Caco-2 (cell line): ENCODE measurements at regions not wholly inside any gene's neighbourhood (a gene's known extent, or its start where the extent isn't known, plus 50 kb on each side); places are given as distances from the start of the nearest gene placed in this dataset.

ENCODE experiments used
- BruUV-seq: library from RNA; stranded (reverse); fragments of 400-500 nt; replicated peaks from 2 replicates; lab custom pipeline; 2021; lab: Mats Ljungman, UMichigan
- CTCF ChIA-PET: fragments of 300-600 bp; sonication (Branson Sonifier 250); formaldehyde crosslinking; loops from one replicate; lab custom pipeline; 2022; ENCODE audit warnings: antibody characterized with exemption; lab: Charles Lee
- POLR2A ChIA-PET: fragments of 300-600 bp; sonication (Branson Sonifier 250); formaldehyde crosslinking; loops from one replicate; lab custom pipeline; 2022; ENCODE audit warnings: antibody characterized with exemption; lab: Charles Lee
- DNase-seq, 2 experiments: peaks; one replicate each; pipeline versions ENCODE4 v3.0.0 to v3.0.0-alpha.2; 2020 to 2022
- H3K27me3 ChIP-seq: replicated peaks from 2 replicates; pipeline ENCODE4 v1.6.0; 2011; ENCODE audit warnings: low read length; ENCODE audit not compliant: control insufficient read depth, insufficient read depth
- H3K36me3 ChIP-seq: 2 replicates; pipeline ENCODE4 v1.5.1; 2011; ENCODE audit warnings: low read length; ENCODE audit not compliant: control insufficient read depth, insufficient read depth
- H3K4me1 ChIP-seq: fragments of 250-450 bp; sonication (Bioruptor Pico); 2 replicates; pipeline ENCODE4 v1.5.1; 2020; ENCODE audit warnings: mild to moderate bottlenecking
- H3K4me3 ChIP-seq: 2 replicates; pipeline ENCODE4 v1.5.1; 2011; ENCODE audit warnings: low read depth, mild to moderate bottlenecking, control low read depth, low read length
- H3K9me3 ChIP-seq: fragments of 250-450 bp; sonication (Bioruptor Pico); 2 replicates; pipeline ENCODE4 v1.5.1; 2020; ENCODE audit warnings: mild to moderate bottlenecking, moderate library complexity
- H3K27ac Mint-ChIP-seq: one replicate; pipeline ENCODE4 v1.8.0; 2022; ENCODE audit warnings: mixed read lengths; ENCODE audit not compliant: unreplicated experiment
- H3K27me3 Mint-ChIP-seq: one replicate; pipeline ENCODE4 v1.8.0; 2022; ENCODE audit warnings: mixed read lengths; ENCODE audit not compliant: insufficient read depth, unreplicated experiment
- H3K36me3 Mint-ChIP-seq: one replicate; pipeline ENCODE4 v1.8.0; 2022; ENCODE audit warnings: mild to moderate bottlenecking, mixed read lengths; ENCODE audit not compliant: insufficient read depth, unreplicated experiment
- H3K4me1 Mint-ChIP-seq: one replicate; pipeline ENCODE4 v1.8.0; 2022; ENCODE audit warnings: low read depth, mixed read lengths; ENCODE audit not compliant: unreplicated experiment
- H3K4me3 Mint-ChIP-seq: one replicate; pipeline ENCODE4 v1.8.0; 2022; ENCODE audit warnings: mild to moderate bottlenecking, moderate library complexity, mixed read lengths; ENCODE audit not compliant: unreplicated experiment
- H3K9me3 Mint-ChIP-seq: one replicate; pipeline ENCODE4 v1.8.0; 2022; ENCODE audit warnings: mixed read lengths; ENCODE audit not compliant: unreplicated experiment
- intact Hi-C: fragments of 100-400 bp; cut with micrococcal nuclease; formaldehyde crosslinking; loops from one replicate; pipeline ENCODE4 v1.10.0; 2022; ENCODE audit not compliant: unreplicated experiment
- TF ChIP-seq, protein P1 (sequence below), 2 experiments: fragments of 200-600 bp in 1 of 2; IDR thresholded peaks; 1 replicate in 1 of 2; 2 replicates in 1 of 2; pipeline versions ENCODE4 v1.5.1 to v1.8.0; 2011 to 2022; ENCODE audit warnings: antibody characterized with exemption in 1 of 2, control low read depth in 1 of 2, inconsistent platforms in 1 of 2, low read depth in 1 of 2, low read length in 1 of 2, mild to moderate bottlenecking in 1 of 2, moderate library complexity in 1 of 2; ENCODE audit not compliant: insufficient read depth in 1 of 2, severe bottlenecking in 1 of 2, unreplicated experiment in 1 of 2

DNA sequence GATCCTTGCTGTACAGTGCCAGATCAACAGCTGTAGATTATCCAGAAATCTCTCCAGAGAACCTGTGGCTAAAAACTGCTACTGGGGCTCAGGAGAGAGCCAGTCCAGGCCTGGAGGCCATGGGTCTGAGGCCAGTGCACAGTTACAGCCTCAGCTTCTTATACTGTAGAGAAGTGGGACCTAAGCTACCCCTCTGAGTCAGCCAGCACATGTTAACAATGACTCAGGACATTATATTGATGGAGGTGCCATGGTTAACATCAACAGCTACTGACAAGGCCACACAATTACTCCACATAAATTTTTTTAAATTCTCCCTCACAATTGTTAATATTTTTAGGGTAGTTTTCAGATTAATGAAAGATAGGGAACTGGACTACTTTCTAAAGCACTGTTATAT, 138.5 kb downstream of the RBM26 start:
- H3K36me3 Mint-ChIP-seq, result no peaks in the 10 kb centered on the region
- POLR2A ChIA-PET, result no interaction called here
- Histone ChIP-seq H3K36me3 (no peaks in the 10 kb centered on the region), H3K9me3 (no peaks in the 10 kb centered on the region), H3K4me1 (no peaks in the 10 kb centered on the region; the same call in 1 of the 2 replicates), H3K4me3 (no peak overlapping the region), H3K27me3 (no peaks in the 10 kb centered on the region)
- intact Hi-C loops, result no loop called here
- no peaks in the 10 kb centered on the region for H3K27me3 Mint-ChIP-seq
- CTCF ChIA-PET, result no interaction called here
- TF ChIP-seq, protein P1, sequence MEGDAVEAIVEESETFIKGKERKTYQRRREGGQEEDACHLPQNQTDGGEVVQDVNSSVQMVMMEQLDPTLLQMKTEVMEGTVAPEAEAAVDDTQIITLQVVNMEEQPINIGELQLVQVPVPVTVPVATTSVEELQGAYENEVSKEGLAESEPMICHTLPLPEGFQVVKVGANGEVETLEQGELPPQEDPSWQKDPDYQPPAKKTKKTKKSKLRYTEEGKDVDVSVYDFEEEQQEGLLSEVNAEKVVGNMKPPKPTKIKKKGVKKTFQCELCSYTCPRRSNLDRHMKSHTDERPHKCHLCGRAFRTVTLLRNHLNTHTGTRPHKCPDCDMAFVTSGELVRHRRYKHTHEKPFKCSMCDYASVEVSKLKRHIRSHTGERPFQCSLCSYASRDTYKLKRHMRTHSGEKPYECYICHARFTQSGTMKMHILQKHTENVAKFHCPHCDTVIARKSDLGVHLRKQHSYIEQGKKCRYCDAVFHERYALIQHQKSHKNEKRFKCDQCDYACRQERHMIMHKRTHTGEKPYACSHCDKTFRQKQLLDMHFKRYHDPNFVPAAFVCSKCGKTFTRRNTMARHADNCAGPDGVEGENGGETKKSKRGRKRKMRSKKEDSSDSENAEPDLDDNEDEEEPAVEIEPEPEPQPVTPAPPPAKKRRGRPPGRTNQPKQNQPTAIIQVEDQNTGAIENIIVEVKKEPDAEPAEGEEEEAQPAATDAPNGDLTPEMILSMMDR (IDR thresholded peaks at IDR 0.05; ENCODE audit: insufficient read depth in 1 of 2, low read depth in 1 of 2, low read length in 1 of 2, severe bottlenecking in 1 of 2, unreplicated experiment in 1 of 2), result no peak
- no peak overlapping the region for H3K4me3 Mint-ChIP-seq
- H3K9me3 Mint-ChIP-seq, result peaks cover 9% of the 10 kb centered on the region
- DNase-seq, result no peak
- H3K27ac Mint-ChIP-seq, result no peak overlapping the region
- BruUV-seq, result no TSS peak
- no peaks in the 10 kb centered on the region for H3K4me1 Mint-ChIP-seq

DNA sequence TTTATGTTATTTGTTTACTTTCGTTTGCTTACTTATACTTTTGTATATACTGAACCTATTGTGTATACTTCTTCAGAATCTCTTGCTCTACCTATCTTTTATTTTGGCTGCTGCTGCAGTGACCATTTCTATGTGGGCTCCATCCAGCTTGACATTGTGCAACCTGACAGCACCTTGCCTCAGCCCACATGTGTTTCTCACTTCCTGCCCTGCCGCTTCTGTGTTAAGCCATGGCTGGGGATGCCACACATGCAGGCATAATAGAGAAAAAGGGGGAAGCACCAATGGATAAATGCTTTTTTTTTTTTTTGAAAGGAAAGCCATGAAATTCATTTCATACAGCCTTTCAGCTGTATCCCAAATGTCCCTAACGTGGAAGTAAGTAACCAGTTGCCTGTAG, 147.6 kb downstream of the RBM26 start:
- no peaks in the 10 kb centered on the region for H3K9me3 ChIP-seq
- ChIA-PET CTCF (no interaction called here), POLR2A (no interaction called here)
- Mint-ChIP-seq H3K4me1 (peaks cover 5% of the 10 kb centered on the region), H3K4me3 (no peak overlapping the region), H3K27me3 (peaks cover 12% of the 10 kb centered on the region), H3K27ac (no peak overlapping the region), H3K36me3 (no peaks in the 10 kb centered on the region), H3K9me3 (no peaks in the 10 kb centered on the region)
- TF ChIP-seq, protein P1 (IDR thresholded peaks at IDR 0.05; ENCODE audit: insufficient read depth in 1 of 2, low read depth in 1 of 2, low read length in 1 of 2, severe bottlenecking in 1 of 2, unreplicated experiment in 1 of 2), result no peak
- H3K4me3 ChIP-seq, result no peak overlapping the region
- intact Hi-C loops, result no loop called here
- no TSS peak for BruUV-seq
- H3K4me1 ChIP-seq, result no peaks in the 10 kb centered on the region
- H3K36me3 ChIP-seq, result no peaks in the 10 kb centered on the region
- H3K27me3 ChIP-seq, result no peaks in the 10 kb centered on the region
- no peak for DNase-seq

DNA sequence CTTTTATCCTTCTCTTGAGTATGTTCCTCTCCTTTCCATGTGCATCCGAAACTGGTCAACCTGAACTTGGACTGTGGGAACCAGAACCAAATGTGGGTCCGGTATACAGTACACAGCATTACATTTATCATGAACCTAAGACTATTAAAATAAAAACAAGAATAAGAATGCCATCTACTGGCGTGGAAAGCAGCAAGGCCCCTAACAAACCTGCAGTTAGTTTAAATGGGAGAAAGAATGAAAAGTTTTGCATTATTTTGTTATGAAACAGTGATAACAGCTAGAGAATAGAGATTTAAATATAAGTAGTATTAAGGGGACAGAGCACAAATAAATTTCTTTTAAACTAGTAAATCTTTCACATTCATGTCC, 159.5 kb downstream of the RBM26 start:
- H3K27me3 ChIP-seq, result no peaks in the 10 kb centered on the region; the same call in 1 of the 2 replicates
- no peaks in the 10 kb centered on the region for H3K4me1 Mint-ChIP-seq
- no peak overlapping the region for H3K4me3 Mint-ChIP-seq
- TF ChIP-seq, protein P1 (IDR thresholded peaks at IDR 0.05; ENCODE audit: insufficient read depth in 1 of 2, low read depth in 1 of 2, low read length in 1 of 2, severe bottlenecking in 1 of 2, unreplicated experiment in 1 of 2), result no peak
- no peak overlapping the region for H3K27ac Mint-ChIP-seq
- H3K4me3 ChIP-seq, result no peak overlapping the region
- no peaks in the 10 kb centered on the region for H3K36me3 Mint-ChIP-seq
- no peak for DNase-seq
- H3K9me3 Mint-ChIP-seq, result no peaks in the 10 kb centered on the region
- ChIA-PET POLR2A (no interaction called here), CTCF (no interaction called here)
- no peaks in the 10 kb centered on the region for H3K9me3 ChIP-seq
- BruUV-seq, result no TSS peak
- no peaks in the 10 kb centered on the region for H3K27me3 Mint-ChIP-seq
- H3K36me3 ChIP-seq, result no peaks in the 10 kb centered on the region
- H3K4me1 ChIP-seq, result no peaks in the 10 kb centered on the region
- intact Hi-C loops, result no loop called here
